PC-9 (cell line): ENCODE measurements at regions not wholly inside any gene's neighbourhood (a gene's known extent, or its start where the extent isn't known, plus 50 kb on each side); places are given as distances from the start of the nearest gene placed in this dataset.

ENCODE experiments used
- BruUV-seq: library from RNA; stranded (reverse); fragments of 400-500 nt; replicated peaks from 2 replicates; lab custom pipeline; 2021; lab: Mats Ljungman, UMichigan
- CTCF ChIA-PET: fragments of 300-600 bp; sonication (Branson Sonifier 250); formaldehyde crosslinking; loops from one replicate; lab custom pipeline; 2022; ENCODE audit warnings: antibody characterized with exemption; lab: Charles Lee
- POLR2A ChIA-PET: fragments of 300-600 bp; sonication (Branson Sonifier 250); formaldehyde crosslinking; loops from one replicate; lab custom pipeline; 2022; ENCODE audit warnings: antibody characterized with exemption; ENCODE audit not compliant: unreplicated experiment; lab: Charles Lee
- DNase-seq, 2 experiments: peaks; one replicate each; pipeline versions ENCODE4 v3.0.0 to v3.0.0-alpha.2; 2015 to 2022; ENCODE audit warnings: mixed read lengths in 1 of 2
- H2AFZ ChIP-seq: fragments of 200-600 bp; sonication (generic); 2 replicates; pipeline ENCODE4 v1.8.1; 2017; ENCODE audit warnings: antibody characterized with exemption
- H3F3A ChIP-seq: fragments of 200-600 bp; sonication (generic); 2 replicates; pipeline ENCODE4 v1.8.1; 2017; ENCODE audit warnings: antibody characterized with exemption, mild to moderate bottlenecking, low read depth; ENCODE audit not compliant: insufficient read depth
- H3K27ac ChIP-seq: fragments of 200-600 bp; sonication (generic); 2 replicates; pipeline ENCODE4 v1.6.1; 2016; ENCODE audit warnings: mixed run types
- H3K27me3 ChIP-seq: fragments of 200-600 bp; sonication (generic); 2 replicates; pipeline ENCODE4 v1.6.1; 2016; ENCODE audit warnings: low read depth, mixed run types; ENCODE audit not compliant: insufficient read depth
- H3K36me3 ChIP-seq: fragments of 200-600 bp; sonication (generic); 2 replicates; pipeline ENCODE4 v1.6.1; 2016; ENCODE audit warnings: low read depth, mixed run types
- H3K4me1 ChIP-seq: fragments of 200-600 bp; sonication (generic); replicated peaks from 2 replicates; pipeline ENCODE4 v1.6.1; 2016; ENCODE audit warnings: mixed run types; ENCODE audit not compliant: insufficient read depth
- H3K4me2 ChIP-seq: fragments of 200-600 bp; sonication (generic); 2 replicates; pipeline ENCODE4 v1.6.1; 2017; ENCODE audit warnings: mixed run types
- H3K4me3 ChIP-seq: fragments of 200-600 bp; sonication (generic); 2 replicates; pipeline ENCODE4 v1.6.1; 2016; ENCODE audit warnings: mixed run types
- H3K79me2 ChIP-seq: fragments of 200-600 bp; sonication (generic); 2 replicates; pipeline ENCODE4 v1.6.1; 2017; ENCODE audit warnings: low read depth, mixed run types
- H3K9me2 ChIP-seq: fragments of 200-600 bp; sonication (generic); 2 replicates; pipeline ENCODE4 v1.8.1; 2017; ENCODE audit warnings: mild to moderate bottlenecking; ENCODE audit not compliant: insufficient read depth
- H3K9me3 ChIP-seq: fragments of 200-600 bp; sonication (generic); 2 replicates; pipeline ENCODE4 v1.8.1; 2016; ENCODE audit warnings: low read depth; ENCODE audit not compliant: insufficient read depth
- H4K20me1 ChIP-seq: fragments of 200-600 bp; sonication (generic); 2 replicates; pipeline ENCODE4 v1.8.1; 2017; ENCODE audit not compliant: insufficient read depth
- EZH2 ChIP-seq: fragments of 200-600 bp; sonication (generic); IDR thresholded peaks from 2 replicates; pipeline ENCODE4 v1.8.0; 2017; ENCODE audit warnings: antibody characterized with exemption, low read depth
- intact Hi-C: fragments of 100-400 bp; cut with micrococcal nuclease; formaldehyde crosslinking; loops from one replicate; pipeline ENCODE4 v1.10.0; 2022; ENCODE audit not compliant: unreplicated experiment
- TF ChIP-seq, protein P1 (sequence below): fragments of 200-600 bp; sonication (generic); conservative IDR thresholded peaks from 2 replicates; pipeline ENCODE4 v1.6.1; 2017; ENCODE audit warnings: mixed run types, antibody characterized with exemption, mild to moderate bottlenecking, moderate library complexity

GRCh38 chr14:28931999-28932398 is 165.4 kb downstream of the FOXG1 start:
- CTCF ChIA-PET, result no interaction called here
- Histone ChIP-seq H3K4me2 (no peak overlapping the region), H2AFZ (no peak overlapping the region), H3K9me2 (no peaks in the 10 kb centered on the region), H3K27me3 (no peaks in the 10 kb centered on the region), H3K36me3 (no peaks in the 10 kb centered on the region), H3K4me3 (no peak overlapping the region), H3F3A (no peaks in the 10 kb centered on the region), H3K4me1 (no peaks in the 10 kb centered on the region), H3K79me2 (no peaks in the 10 kb centered on the region), H3K9me3 (no peaks in the 10 kb centered on the region), H4K20me1 (no peaks in the 10 kb centered on the region), H3K27ac (no peak overlapping the region)
- BruUV-seq, result no TSS peak
- POLR2A ChIA-PET, result no interaction called here
- DNase-seq, result no peak
- intact Hi-C loops, result no loop called here
- no peak for TF ChIP-seq EZH2
- TF ChIP-seq, protein P1, sequence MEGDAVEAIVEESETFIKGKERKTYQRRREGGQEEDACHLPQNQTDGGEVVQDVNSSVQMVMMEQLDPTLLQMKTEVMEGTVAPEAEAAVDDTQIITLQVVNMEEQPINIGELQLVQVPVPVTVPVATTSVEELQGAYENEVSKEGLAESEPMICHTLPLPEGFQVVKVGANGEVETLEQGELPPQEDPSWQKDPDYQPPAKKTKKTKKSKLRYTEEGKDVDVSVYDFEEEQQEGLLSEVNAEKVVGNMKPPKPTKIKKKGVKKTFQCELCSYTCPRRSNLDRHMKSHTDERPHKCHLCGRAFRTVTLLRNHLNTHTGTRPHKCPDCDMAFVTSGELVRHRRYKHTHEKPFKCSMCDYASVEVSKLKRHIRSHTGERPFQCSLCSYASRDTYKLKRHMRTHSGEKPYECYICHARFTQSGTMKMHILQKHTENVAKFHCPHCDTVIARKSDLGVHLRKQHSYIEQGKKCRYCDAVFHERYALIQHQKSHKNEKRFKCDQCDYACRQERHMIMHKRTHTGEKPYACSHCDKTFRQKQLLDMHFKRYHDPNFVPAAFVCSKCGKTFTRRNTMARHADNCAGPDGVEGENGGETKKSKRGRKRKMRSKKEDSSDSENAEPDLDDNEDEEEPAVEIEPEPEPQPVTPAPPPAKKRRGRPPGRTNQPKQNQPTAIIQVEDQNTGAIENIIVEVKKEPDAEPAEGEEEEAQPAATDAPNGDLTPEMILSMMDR, result no peak

GRCh38 chr14:28936601-28937000 is 170.0 kb downstream of the FOXG1 start:
- H2AFZ ChIP-seq, result no peak overlapping the region
- DNase-seq, result no peak
- no peaks in the 10 kb centered on the region for H3K9me2 ChIP-seq
- intact Hi-C loops, result no loop called here
- BruUV-seq, result no TSS peak
- H3F3A ChIP-seq, result no peaks in the 10 kb centered on the region
- ChIA-PET CTCF (no interaction called here), POLR2A (no interaction called here)
- no peaks in the 10 kb centered on the region for H4K20me1 ChIP-seq
- H3K27me3 ChIP-seq, result no peaks in the 10 kb centered on the region
- no peak overlapping the region for H3K4me3 ChIP-seq
- TF ChIP-seq EZH2, result no peak
- TF ChIP-seq, protein P1, result no peak
- no peaks in the 10 kb centered on the region for H3K79me2 ChIP-seq
- H3K36me3 ChIP-seq, result no peaks in the 10 kb centered on the region
- H3K4me2 ChIP-seq, result no peak overlapping the region
- H3K4me1 ChIP-seq, result no peaks in the 10 kb centered on the region
- H3K27ac ChIP-seq, result no peak overlapping the region
- H3K9me3 ChIP-seq, result no peaks in the 10 kb centered on the region

DNA sequence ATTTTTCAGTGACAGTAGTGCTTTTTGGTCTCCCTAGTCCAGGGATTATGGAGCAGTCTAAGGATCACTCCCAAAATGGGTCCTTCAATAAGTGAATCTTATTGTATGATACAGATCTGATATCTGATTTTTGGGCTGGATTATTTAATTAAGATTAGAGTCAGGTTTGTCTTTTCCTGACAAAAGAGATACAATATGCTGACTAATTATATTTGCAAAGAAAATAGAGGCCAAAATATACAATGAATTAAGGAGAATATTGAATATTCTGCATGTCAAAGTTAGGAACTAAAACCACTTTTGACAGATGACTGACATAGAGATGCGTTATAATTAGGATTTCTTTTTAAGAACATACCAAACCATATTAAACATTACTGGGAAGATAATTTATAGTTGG is 175.2 kb downstream of the FOXG1 start:
- no peaks in the 10 kb centered on the region for H3F3A ChIP-seq
- no peaks in the 10 kb centered on the region for H3K36me3 ChIP-seq
- no peaks in the 10 kb centered on the region for H3K79me2 ChIP-seq
- intact Hi-C loops, result no loop called here
- no peak overlapping the region for H3K4me3 ChIP-seq
- no peaks in the 10 kb centered on the region for H3K9me3 ChIP-seq
- no peak for TF ChIP-seq EZH2
- TF ChIP-seq, protein P1, result no peak
- POLR2A ChIA-PET, result no interaction called here
- no peaks in the 10 kb centered on the region for H3K9me2 ChIP-seq
- BruUV-seq, result no TSS peak
- H4K20me1 ChIP-seq, result no peaks in the 10 kb centered on the region
- no peak for DNase-seq
- CTCF ChIA-PET, result no interaction called here
- H2AFZ ChIP-seq, result no peak overlapping the region
- no peak overlapping the region for H3K4me2 ChIP-seq
- no peaks in the 10 kb centered on the region for H3K27me3 ChIP-seq
- no peak overlapping the region for H3K27ac ChIP-seq
- no peaks in the 10 kb centered on the region for H3K4me1 ChIP-seq
